Neural cell (in vitro differentiated cells): ENCODE measurements at regions not wholly inside any gene's neighbourhood (a gene's known extent, or its start where the extent isn't known, plus 50 kb on each side); places are given as distances from the start of the nearest gene placed in this dataset.

Source experiments
- CTCF ChIP-seq: fragments of 450-650 bp; IDR thresholded peaks from 2 replicates; pipeline ENCODE4 v1.5.1; 2014; ENCODE audit warnings: antibody characterized with exemption, mild to moderate bottlenecking, moderate library complexity; ENCODE audit not compliant: poor library complexity, severe bottlenecking
- EP300 ChIP-seq: fragments of 450-650 bp; conservative IDR thresholded peaks from 2 replicates; pipeline ENCODE4 v1.6.1; 2014; ENCODE audit warnings: antibody characterized with exemption, mild to moderate bottlenecking, moderate library complexity; ENCODE audit not compliant: poor library complexity, severe bottlenecking
- EZH2 ChIP-seq: fragments of 200-600, 300-800 bp; shearing (Covaris generic), sonication (generic); IDR thresholded peaks from 2 replicates; pipeline ENCODE4 v1.6.1; 2014; ENCODE audit warnings: antibody characterized with exemption, low read length, borderline replicate concordance, mild to moderate bottlenecking; ENCODE audit not compliant: insufficient read depth, poor library complexity, severe bottlenecking
- POLR2AphosphoS5 ChIP-seq: IDR thresholded peaks from 2 replicates; pipeline ENCODE4 v1.6.1; 2012
- RAD21 ChIP-seq: fragments of 450-650 bp; conservative IDR thresholded peaks from 2 replicates; pipeline ENCODE4 v1.6.1; 2014; ENCODE audit warnings: antibody characterized with exemption, mild to moderate bottlenecking, moderate library complexity
- TAF1 ChIP-seq: IDR thresholded peaks from 2 replicates; pipeline ENCODE4 v1.6.1; 2012; ENCODE audit warnings: low read depth

GRCh38 chr6:145263778-145264211 lies 471.5 kb downstream of the EPM2A start:
- TF ChIP-seq CTCF (no peak), POLR2AphosphoS5 (no peak), TAF1 (no peak), EP300 (no peak), EZH2 (no peak), RAD21 (no peak)
